ENCODE measurements at regions not wholly inside any gene's neighbourhood (a gene's known extent, or its start where the extent isn't known, plus 50 kb on each side); places are given as distances from the start of the nearest gene placed in this dataset.

GRCh38 chr17:73943416-73944110 lies 259.9 kb upstream of the RPL38 start:
- H3K79me2 ChIP-seq (ENCODE audit: low read length) = no peaks in the 10 kb centered on the region
- H3K4me2 ChIP-seq (ENCODE audit: low read depth, low read length) = no peak overlapping the region
- no peaks in the 10 kb centered on the region for H3K36me3 ChIP-seq (replicated peaks; ENCODE audit: insufficient read depth, low read length)
- no peak for TF ChIP-seq EZH2phosphoT487 (IDR thresholded peaks at IDR 0.05; ENCODE audit: low read length)
- TF ChIP-seq CTCF (IDR thresholded peaks at IDR 0.05; ENCODE audit: low read length) = no peak
- no peak for TF ChIP-seq EZH2 (optimal IDR thresholded peaks at IDR 0.05; ENCODE audit: low read depth, low read length)
- no peak overlapping the region for H3K27ac ChIP-seq (ENCODE audit: low read length)
- no peak overlapping the region for H3K4me3 ChIP-seq (ENCODE audit: low read length)
- H2AFZ ChIP-seq (ENCODE audit: low read length) = no peak overlapping the region
- DNase-seq = no peak
- peaks cover 51% of the 10 kb centered on the region for H3K27me3 ChIP-seq (replicated peaks; ENCODE audit: insufficient read depth, low read length)
- no peaks in the 10 kb centered on the region for H3F3A ChIP-seq (ENCODE audit: insufficient read depth, low read length)
- no peaks in the 10 kb centered on the region for H4K20me1 ChIP-seq (ENCODE audit: insufficient read depth, low read length)
- no peaks in the 10 kb centered on the region for H3K9me3 ChIP-seq (replicated peaks; ENCODE audit: insufficient read depth, low read length)
- no peaks in the 10 kb centered on the region for H3K9me2 ChIP-seq (replicated peaks; ENCODE audit: insufficient read depth, low read length)
- H3K9ac ChIP-seq (ENCODE audit: low read length) = no peak overlapping the region
- H3K4me1 ChIP-seq (ENCODE audit: low read length) = no peaks in the 10 kb centered on the region

- Histone ChIP-seq H3F3A (ENCODE audit: insufficient read depth, low read length) (no peaks in the 10 kb centered on the region), H3K9ac (ENCODE audit: low read length) (no peak overlapping the region), H4K20me1 (ENCODE audit: insufficient read depth, low read length) (no peaks in the 10 kb centered on the region), H3K9me2 (replicated peaks; ENCODE audit: insufficient read depth, low read length) (no peaks in the 10 kb centered on the region), H3K4me3 (ENCODE audit: low read length) (no peak overlapping the region), H3K36me3 (replicated peaks; ENCODE audit: insufficient read depth, low read length) (no peaks in the 10 kb centered on the region), H2AFZ (ENCODE audit: low read length) (no peak overlapping the region), H3K4me2 (ENCODE audit: low read depth, low read length) (no peak overlapping the region), H3K27me3 (replicated peaks; ENCODE audit: insufficient read depth, low read length) (peaks cover 53% of the 10 kb centered on the region), H3K4me1 (ENCODE audit: low read length) (no peaks in the 10 kb centered on the region), H3K79me2 (ENCODE audit: low read length) (no peaks in the 10 kb centered on the region), H3K9me3 (replicated peaks; ENCODE audit: insufficient read depth, low read length) (no peaks in the 10 kb centered on the region), H3K27ac (ENCODE audit: low read length) (no peak overlapping the region)
- TF ChIP-seq EZH2 (optimal IDR thresholded peaks at IDR 0.05; ENCODE audit: low read depth, low read length) = no peak
- TF ChIP-seq EZH2phosphoT487 (IDR thresholded peaks at IDR 0.05; ENCODE audit: low read length) = no peak
- TF ChIP-seq CTCF (IDR thresholded peaks at IDR 0.05; ENCODE audit: low read length) = no peak
- DNase-seq = no peak
These were observed 259.1 kb upstream of the RPL38 start for GRCh38 chr17:73944366-73944765.

- DNase-seq = no peak
- TF ChIP-seq CTCF (IDR thresholded peaks at IDR 0.05; ENCODE audit: low read length) = no peak
- no peak for TF ChIP-seq EZH2phosphoT487 (IDR thresholded peaks at IDR 0.05; ENCODE audit: low read length)
- TF ChIP-seq EZH2 (optimal IDR thresholded peaks at IDR 0.05; ENCODE audit: low read depth, low read length) = no peak
- Histone ChIP-seq H3K4me2 (ENCODE audit: low read depth, low read length) (no peak overlapping the region), H3K4me1 (ENCODE audit: low read length) (no peaks in the 10 kb centered on the region), H4K20me1 (ENCODE audit: insufficient read depth, low read length) (no peaks in the 10 kb centered on the region), H3K27ac (ENCODE audit: low read length) (no peak overlapping the region), H3K9ac (ENCODE audit: low read length) (no peak overlapping the region), H3K4me3 (ENCODE audit: low read length) (no peak overlapping the region), H3K79me2 (ENCODE audit: low read length) (no peaks in the 10 kb centered on the region), H3K9me3 (replicated peaks; ENCODE audit: insufficient read depth, low read length) (no peaks in the 10 kb centered on the region), H3F3A (ENCODE audit: insufficient read depth, low read length) (no peaks in the 10 kb centered on the region), H3K9me2 (replicated peaks; ENCODE audit: insufficient read depth, low read length) (no peaks in the 10 kb centered on the region), H3K36me3 (replicated peaks; ENCODE audit: insufficient read depth, low read length) (no peaks in the 10 kb centered on the region), H2AFZ (ENCODE audit: low read length) (no peak overlapping the region), H3K27me3 (replicated peaks; ENCODE audit: insufficient read depth, low read length) (peaks cover 71% of the 10 kb centered on the region)
These were observed 256.1 kb upstream of the RPL38 start for GRCh38 chr17:73947281-73947965.

Data from MM.1S (cell line).